ENCODE measurements at regions not wholly inside any gene's neighbourhood (a gene's known extent, or its start where the extent isn't known, plus 50 kb on each side); places are given as distances from the start of the nearest gene placed in this dataset.
A peak's percentile ranks its signal among the peaks of the same experiment; 100 is the strongest.

DNA sequence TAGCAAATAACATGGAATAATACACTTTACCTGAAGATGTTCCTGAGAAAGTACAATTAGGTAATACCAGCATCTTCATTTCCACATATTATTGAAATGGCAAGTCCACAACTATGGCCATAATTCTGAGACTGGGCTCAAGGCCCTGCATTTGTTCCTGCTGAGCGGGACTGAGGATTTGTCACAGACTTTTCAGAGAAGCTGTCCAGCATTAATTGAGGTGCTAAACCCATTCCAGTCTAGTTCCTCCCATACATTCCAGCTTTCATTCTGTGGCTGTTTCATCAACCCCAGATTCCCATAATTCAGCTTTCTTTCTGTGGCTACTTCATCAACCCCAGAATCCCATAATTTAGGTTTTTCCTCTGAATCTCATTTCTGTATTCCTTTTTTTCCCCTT lies 293.4 kb upstream of the GBE1 start:
- ATAC-seq (no peak), DNase-seq (ENCODE audit: low spot score) (no peak)

DNA sequence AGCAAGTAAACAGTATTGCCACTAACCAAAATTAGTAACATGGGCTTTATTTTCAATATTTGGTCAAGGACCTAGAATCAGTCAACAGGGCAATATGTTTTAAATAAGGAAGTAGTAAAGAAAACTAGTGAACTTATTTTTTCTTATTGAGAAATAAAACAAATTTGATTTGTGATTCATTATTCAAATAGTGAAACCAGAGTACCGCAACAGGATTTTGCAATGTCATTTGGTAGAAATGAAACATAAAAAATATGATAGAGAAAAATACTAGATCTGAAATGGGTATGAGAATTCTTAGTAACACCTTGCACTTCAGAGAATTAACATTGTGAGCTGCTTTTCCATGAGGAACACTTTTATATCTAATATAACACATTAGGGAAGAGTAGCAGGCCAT lies 291.8 kb upstream of the GBE1 start:
- no peak for ATAC-seq
- DNase-seq (ENCODE audit: low spot score), result no peak

DNA sequence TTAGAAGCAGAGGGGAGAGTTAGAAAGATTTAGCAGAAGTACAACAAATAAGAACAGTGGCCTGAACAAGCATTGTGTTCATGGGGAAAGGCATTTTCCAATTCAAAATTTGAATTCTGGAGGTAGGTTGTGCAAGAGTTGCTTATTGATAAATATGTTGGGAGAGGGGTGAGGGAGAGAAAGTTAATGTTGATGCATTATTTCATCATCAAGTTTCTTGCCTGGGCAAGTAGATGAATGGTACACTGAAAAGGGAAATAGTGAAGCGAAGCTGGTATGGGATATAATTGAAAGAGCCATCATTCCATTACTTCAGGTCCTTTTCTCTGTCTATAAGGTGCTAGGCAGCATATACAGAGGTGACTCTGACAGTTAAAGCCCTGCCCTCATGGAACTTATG lies 288.9 kb upstream of the GBE1 start:
- no peak for ATAC-seq
- no peak for DNase-seq (ENCODE audit: low spot score)

DNA sequence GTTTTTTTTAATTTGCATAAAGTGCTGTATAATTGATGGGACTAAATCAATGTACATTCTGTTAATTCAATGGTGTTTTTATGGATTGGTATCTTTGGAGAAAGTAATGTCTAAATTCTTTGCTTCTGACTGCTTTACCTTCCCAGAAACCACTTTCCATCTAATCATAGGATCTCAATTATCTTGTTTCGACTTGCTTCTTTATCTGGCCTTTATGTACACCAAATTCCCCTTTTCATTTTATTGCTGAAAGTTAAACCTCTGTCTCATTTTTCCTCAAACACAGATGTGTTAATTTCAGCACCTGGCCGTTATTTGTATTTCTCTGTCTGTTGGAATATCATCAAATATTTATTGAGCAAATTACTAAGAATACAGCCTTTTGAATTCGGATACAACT lies 287.3 kb upstream of the GBE1 start:
- ATAC-seq (no peak), DNase-seq (ENCODE audit: low spot score) (no peak)

DNA sequence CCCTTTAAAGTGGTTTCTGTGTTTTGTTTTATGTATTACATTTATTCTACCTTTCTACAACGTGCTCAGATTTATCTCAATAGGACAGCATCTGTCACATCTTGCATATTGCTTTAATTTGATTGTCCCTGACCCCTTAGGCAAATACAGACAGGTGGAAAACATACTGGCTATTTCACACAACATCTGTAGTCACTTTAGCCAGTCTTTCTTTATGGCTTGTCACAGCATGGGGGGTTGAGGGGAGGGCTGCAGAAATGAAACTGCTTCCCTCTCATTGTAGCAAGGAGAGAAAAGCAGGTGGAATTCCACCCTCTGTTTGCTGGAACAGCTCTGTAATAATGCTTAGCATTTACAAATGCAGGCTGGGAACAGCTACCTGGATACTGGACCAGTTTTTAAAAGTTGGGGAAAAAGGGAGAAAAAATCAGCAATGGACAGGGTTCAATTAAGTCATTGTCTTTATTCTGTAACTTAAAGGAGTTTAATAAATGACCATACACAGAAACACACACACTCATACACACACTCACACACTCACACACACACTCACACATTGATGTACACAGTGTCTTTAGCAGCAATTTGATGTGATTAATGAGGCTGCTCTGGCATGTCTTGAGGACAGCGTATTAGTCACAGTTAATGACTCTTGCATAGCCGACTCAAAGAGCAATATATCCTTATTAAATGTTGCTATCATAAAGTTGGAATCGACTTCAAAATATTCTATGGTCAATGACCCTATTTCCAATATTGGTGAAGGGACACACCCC lies 283.7 kb upstream of the GBE1 start:
- no peak for DNase-seq (ENCODE audit: low spot score)
- no peak for ATAC-seq

DNA sequence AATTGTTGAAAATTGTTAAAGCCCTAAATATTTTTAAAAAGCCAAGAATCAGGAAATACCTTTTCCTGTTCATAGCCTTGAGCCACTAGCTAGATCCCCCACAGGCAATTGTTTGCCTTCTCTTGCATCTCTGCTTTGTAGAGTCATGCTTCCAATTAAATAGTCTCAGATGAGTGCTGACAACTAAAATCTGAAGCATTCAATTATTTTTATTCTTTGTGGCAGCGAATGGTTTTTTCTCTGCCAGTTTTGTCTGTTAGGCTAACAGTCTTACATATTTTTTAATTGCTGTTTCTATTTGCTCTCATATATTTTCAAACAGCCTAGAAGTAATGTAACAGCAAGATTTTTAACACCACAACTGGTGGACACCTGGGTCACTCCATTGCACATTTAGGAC lies 277.1 kb upstream of the GBE1 start:
- no peak for ATAC-seq
- no peak for DNase-seq (ENCODE audit: low spot score)

DNA sequence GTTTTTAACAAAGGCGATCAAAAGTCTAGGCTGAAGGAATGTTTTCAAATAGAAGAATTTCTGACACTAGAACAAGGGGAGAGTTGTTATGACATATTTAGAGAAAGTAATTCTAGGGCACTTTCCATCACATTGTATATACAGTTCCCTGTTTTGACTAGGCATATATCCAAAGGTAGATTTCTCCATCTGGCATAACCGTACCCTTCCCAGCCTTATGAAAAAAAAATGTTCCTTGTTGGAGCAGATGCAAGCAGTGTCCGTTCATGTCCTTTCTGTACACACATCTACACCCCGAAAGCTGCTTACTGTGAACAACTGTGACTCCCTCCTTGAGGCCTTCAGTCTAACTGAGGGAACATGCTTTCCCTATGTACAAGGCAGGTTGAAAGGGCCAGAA lies 271.7 kb upstream of the GBE1 start:
- DNase-seq (ENCODE audit: low spot score) (no peak), ATAC-seq (no peak)

DNA sequence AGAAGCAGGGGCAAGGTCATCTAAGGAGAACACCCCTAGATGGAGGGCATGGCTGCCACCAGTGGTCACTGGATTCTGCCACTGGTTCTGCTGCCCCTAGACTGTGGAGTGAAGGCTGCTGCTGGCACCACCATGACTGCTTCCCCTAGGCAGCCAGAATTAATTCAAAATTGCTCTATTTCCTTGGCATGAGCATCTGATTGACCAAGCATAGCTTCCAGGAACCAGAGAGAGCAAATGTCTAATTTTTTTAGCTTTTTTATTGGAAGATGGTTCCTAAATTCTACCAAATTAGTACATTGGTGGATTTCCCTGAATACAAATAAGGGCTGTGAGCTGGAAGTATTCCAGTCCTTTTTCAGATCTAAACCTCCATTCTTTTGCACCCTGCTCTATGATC lies 270.2 kb upstream of the GBE1 start:
- ATAC-seq (no peak), DNase-seq (ENCODE audit: low spot score) (no peak)

DNA sequence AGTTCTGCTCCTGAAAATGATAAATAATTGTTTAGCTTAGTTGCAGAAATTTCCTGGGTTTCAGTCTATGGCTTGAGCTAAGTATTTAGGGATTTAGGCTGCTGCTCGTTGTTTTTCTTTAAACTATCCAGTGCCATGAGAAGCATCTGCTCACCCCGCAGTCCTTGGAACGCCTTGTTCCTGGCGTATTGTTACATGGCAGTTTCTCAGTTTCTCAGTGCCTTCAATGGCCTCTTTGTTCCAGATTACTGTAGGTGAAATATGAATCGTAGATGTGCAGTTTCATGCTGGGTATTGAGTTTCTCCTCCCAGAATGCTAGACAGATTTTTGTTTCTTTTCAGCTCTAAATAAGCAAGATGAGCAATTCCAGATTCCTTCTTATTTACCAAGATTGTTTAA lies 269.5 kb upstream of the GBE1 start:
- ATAC-seq (no peak), DNase-seq (ENCODE audit: low spot score) (no peak)

DNA sequence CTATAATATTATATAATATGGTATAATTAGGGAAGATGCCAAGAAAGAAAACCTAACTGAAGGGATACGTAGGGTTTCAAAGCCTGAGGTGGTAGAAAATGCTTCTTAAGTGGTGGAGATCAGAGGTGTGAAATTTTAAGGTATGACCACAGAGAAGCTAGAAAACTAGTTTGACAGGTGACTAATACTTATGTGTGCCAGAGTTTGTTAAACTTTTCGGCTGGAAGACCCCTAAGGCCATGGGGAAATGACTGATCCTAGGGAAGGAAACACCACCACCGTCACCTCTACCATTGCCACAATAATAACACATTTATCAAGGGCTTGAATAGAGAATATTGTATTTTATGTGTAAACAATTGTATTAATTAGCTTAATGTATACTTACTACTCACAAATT lies 261.4 kb upstream of the GBE1 start:
- DNase-seq (ENCODE audit: low spot score) (no peak), ATAC-seq (no peak)

DNA sequence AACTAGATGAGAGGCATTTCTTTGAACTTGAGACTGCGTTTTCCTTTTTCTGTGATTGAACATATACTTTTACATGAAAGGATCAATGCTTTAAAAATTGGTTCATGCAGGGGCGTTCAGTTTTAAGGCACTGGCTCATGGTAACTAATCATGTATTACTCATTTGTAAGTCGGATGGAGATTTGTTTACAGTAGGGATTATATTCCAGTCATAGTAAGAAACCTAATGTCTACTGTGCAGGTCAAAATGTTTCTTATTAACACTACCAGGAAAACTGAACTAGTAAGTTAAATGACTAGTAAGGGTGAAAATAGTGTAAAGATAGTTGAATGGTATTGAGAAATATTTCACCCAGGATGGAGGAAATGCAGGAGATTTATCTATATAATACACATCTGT lies 258.8 kb upstream of the GBE1 start:
- ATAC-seq (no peak), DNase-seq (ENCODE audit: low spot score) (no peak)

DNA sequence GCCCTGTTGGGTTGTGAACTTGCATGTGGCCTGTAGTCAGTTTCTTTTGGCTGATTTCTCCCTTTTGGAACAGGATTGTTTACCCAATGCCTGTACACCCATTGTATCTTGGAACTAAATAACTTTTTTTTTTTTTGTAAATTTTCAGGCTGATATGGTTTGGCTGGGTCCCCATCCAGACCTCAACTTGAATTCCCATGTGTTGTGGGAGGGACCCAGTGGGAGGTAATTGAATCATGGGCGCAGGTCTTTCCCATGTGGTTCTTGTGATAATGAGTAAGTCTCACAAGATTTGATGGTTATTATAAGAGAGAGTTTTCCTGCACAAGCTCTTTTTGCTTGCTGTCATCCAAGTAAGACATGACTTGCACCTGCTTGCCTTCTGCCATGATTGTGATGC lies 253.8 kb upstream of the GBE1 start:
- ATAC-seq (no peak), DNase-seq (ENCODE audit: low spot score) (no peak)

DNA sequence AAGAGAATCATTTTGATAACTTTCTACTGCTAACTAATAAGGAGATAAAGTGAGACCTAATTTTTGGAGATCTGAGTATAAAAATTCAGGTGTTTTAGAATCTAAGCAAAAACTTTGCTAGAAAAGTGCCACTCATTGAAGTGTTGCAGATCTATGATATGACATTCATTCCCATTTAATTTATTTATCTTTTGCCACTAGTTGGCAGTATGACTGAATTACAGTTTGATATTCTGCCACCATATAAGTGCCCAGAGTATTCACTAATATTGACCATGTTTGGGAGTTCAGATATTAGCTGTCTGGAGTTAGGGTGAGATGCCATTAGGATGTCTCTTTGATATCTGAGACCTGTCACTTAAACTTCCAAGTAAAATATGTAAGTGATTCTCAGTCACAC lies 251.3 kb upstream of the GBE1 start:
- no peak for DNase-seq (ENCODE audit: low spot score)
- no peak for ATAC-seq

DNA sequence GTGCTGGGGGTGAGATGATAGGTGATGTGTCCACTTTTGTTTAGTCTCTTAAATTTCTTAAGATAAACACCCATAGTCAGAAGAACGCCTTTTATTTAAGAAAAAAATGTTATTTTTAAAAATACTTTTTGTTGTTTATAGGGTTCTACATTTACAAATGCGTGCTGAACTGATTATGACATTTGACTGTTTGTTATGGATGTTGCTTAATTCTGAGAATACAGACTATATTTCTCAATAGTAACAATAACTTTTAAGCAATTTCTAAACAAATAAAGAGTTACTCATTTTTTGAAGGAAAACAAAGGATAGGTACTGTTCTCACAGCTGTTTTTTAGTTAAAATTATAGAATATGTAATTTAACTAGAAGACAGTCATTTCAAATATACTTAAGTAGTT lies 249.9 kb upstream of the GBE1 start:
- ATAC-seq, result no peak

DNA sequence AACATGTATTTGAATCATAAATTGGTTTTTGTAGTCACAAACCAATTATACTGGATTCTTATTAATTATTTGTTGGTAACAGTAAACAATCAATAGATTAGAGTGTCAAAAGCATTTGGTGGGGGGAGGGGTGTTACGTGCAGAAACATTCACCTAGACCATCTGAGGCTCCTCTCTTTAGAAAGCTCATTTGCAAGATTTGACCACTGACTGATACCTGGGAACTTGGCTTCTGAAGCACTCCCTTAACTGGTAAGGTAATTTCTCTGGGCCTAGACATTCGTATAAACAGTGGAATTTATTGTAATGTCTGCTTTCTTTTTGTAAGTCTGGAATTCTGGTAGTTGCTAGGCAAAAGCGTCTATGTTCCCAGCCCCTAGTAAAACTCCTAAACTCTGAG lies 243.8 kb upstream of the GBE1 start:
- no peak for DNase-seq (ENCODE audit: low spot score)
- no peak for ATAC-seq

More for the DNA sequence above, 249.9 kb upstream of the GBE1 start:
- no peak for DNase-seq (ENCODE audit: low spot score)

DNA sequence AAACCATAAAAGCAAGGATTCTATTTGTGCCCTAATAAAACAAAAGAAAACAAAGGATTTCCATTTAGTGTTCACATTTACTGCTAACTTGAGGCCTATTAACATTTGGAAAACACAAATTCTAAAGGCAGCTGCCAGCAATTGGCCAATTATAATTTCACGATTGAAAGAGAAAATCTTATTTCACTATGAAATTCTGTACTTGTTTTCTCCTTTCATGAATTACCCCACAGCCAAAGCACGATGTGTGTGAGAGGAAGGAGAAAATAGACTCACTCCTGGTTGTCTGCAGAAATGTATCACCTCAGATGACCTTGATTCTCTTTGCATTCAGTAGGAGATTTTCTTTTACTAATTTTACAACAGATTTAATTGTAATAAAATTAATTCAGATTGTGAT lies 242.8 kb upstream of the GBE1 start:
- DNase-seq (ENCODE audit: low spot score) (no peak), ATAC-seq (no peak)

DNA sequence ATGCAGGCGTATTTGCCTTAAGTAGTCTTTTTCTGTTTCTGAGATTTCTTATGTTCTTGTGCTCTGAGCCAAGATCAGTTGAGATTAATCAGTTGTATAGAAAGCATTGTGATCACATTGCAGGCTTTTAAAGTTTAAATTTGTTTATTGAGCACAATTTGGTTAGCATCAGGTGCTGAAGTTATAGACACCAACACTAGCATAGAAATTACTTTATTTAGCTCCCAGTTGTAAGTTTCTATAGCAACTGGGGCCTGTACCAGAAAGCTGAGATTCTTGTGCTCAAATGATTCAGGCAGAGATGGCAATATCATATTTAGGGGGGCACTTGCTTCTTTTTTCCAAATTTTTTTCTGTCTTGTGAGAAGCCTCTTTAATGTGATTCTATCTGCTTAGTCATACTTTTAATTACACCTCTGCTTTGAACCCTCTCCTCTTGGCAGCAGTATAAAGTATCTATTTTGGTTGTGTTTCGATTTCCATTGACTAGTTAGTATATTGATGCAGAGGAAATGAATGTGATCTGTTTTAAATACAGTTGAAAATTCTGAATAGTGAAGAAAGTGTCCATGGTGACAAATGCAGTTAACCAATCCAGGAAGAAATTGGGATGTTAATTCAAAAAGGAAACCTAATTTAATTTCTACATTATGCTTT lies 241.7 kb upstream of the GBE1 start:
- ATAC-seq (no peak), DNase-seq (ENCODE audit: low spot score) (no peak)

DNA sequence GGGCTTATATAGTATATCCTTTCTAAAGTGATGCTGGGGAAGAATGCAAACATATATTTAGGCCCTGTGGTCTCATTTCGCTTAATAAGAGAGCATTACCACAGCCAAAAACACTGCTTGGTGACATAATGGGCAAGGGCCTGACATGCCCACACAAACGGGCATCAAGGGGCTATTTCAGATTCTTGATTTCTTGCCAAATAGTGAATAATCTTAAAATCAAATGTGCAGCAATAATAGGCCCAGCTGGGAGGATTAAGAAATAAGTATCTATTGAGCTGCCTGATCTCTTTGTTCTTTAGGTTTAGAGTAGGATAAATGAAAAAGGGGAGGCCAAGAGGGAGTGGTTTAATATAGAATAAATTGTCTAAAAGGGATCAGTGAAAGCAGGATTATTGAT lies 241.0 kb upstream of the GBE1 start:
- ATAC-seq (no peak), DNase-seq (ENCODE audit: low spot score) (no peak)

DNA sequence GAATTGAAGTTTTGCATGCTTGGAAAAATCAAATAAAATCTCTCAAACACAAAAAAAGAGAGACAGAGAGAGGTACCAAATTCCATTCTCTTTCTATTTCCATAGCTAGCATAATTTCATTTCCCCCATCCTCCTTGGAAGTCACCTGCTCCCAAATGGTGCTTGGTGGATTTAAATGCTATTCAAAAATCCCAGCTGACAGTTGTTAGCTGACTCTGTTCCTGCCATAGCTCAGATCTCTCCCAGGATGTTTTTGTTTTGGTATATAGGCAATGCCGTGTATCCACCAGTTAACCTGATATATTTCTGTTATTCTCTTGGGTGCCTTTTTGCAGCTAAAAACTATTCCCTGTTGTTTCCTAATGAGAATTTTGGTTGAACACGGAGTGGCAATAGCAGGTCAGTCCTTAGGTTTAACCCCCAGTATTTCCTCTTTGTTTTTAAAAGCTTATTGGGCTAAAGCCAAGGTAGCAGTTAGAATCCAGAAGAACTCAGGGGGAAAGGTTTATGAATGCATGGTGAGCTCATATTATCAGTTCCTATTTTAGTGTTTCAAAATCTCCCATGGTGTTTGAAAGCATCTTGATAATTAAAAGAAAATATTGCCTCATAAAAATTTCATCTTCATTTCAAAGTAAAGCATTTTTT lies 240.0 kb upstream of the GBE1 start:
- DNase-seq (ENCODE audit: low spot score) (no peak), ATAC-seq (no peak)

DNA sequence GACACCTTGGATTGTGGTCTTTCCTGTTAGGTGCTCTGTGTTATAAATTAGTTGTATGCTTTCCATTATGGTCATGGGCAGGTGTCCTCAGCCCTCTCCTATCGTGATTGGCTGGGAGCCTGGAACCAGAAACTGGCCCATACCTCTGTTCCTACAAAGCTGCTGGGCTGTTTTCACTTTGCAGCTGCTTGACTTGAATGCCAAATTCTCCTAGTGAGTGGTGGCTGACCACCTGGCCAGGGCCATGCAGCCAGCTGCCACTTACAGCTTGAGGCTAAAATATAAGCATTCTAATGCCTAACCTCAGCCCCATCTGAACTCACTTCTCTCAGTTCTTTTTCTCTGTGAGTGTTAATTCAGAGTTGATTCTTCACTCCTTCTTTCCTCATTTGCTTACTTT lies 239.3 kb upstream of the GBE1 start:
- DNase-seq (ENCODE audit: low spot score) (no peak), ATAC-seq (no peak)

DNA sequence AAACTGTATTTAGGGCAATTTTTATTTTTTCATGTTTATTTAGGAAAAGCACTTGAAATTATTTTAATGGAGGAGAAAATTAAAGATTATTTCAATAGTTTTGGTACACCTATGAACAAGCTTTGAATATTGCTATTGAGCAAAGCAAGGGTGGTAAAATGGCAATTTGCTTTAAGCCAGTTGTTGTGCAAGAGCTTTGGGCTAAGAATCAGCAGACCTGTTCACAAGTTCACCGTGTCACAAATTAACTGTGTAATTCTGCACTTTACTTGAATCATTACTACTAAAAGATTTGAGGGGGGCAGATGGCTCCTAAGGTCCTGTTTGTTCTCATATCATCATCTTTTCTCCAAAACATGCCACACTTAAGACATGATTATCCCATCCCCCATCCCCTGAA lies 238.9 kb upstream of the GBE1 start:
- DNase-seq (ENCODE audit: low spot score), result no peak
- ATAC-seq, result peak; percentile 52

DNA sequence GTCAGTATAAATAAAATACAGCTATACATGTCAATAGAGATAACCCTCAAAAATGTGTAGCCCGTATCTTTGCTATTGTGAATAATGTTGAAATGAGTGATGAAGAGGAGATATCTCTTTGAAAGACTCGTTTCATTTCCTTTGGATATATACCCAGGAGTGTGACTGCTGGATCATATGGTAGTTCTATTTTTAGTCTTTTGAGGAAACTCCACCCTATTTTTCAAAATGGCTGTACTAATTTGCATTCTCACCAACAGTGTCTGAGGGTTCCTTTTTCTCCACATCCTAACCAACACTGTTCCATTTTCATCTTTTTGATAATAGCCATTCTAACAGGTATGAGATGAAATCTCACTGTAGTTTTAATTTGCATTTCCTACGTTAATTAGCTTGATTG lies 237.5 kb upstream of the GBE1 start:
- DNase-seq (ENCODE audit: low spot score) (no peak), ATAC-seq (no peak)

All from left lobe of liver (tissue), 2 donors.